Tibial nerve (tissue), 4 donors: ENCODE measurements at regions not wholly inside any gene's neighbourhood (a gene's known extent, or its start where the extent isn't known, plus 50 kb on each side); places are given as distances from the start of the nearest gene placed in this dataset.

ENCODE experiments used
- DNase-seq, 2 donors: peaks; one replicate each; pipeline ENCODE4 v3.0.0-alpha.2; 2019; ENCODE audit warnings: low spot score in 2 of 2
- H3K27ac ChIP-seq, 4 donors: fragments of 200-600 bp; sonication (generic) in 3 of 4; one replicate each; pipeline ENCODE4 v1.5.1; 2017 to 2019; ENCODE audit warnings: mild to moderate bottlenecking in 1 of 4
- H3K27me3 ChIP-seq, 2 donors: fragments of 200-600 bp; sonication (generic) in 1 of 2; one replicate each; pipeline versions ENCODE4 v1.5.1 to v1.6.0; 2017 to 2019
- H3K36me3 ChIP-seq, 3 donors: fragments of 200-600 bp; sonication (generic); one replicate each; pipeline ENCODE4 v1.5.1; 2018 to 2019
- H3K4me1 ChIP-seq, 4 donors: fragments of 200-600 bp; sonication (generic) in 3 of 4; one replicate each; pipeline ENCODE4 v1.5.1; 2017 to 2019
- H3K4me3 ChIP-seq, 4 donors: fragments of 200-600 bp; sonication (generic) in 3 of 4; one replicate each; pipeline ENCODE4 v1.5.1; 2017 to 2019; ENCODE audit warnings: mild to moderate bottlenecking in 1 of 4, moderate library complexity in 1 of 4
- H3K9me3 ChIP-seq, 4 donors: fragments of 200-600 bp; sonication (generic) in 3 of 4; one replicate each; pipeline ENCODE4 v1.5.1; 2017 to 2019
- EP300 ChIP-seq, 2 donors: sonication (generic); formaldehyde crosslinking; IDR thresholded peaks; one replicate each; pipeline ENCODE4 v1.6.1; 2017; ENCODE audit warnings: antibody characterized with exemption in 2 of 2, mild to moderate bottlenecking in 1 of 2
- POLR2A ChIP-seq, 2 donors: fragments of 450-650 bp; IDR thresholded peaks; one replicate each; pipeline ENCODE4 v1.6.1; 2017; ENCODE audit warnings: antibody characterized with exemption in 2 of 2, mild to moderate bottlenecking in 2 of 2, moderate library complexity in 2 of 2
- WGBS, 2 donors: methylation state at CpG; one replicate each; pipeline ENCODE4 v1.1.5; 2018; 5-methylcytosine and 5-hydroxymethylcytosine counted together
- TF ChIP-seq, protein P1 (sequence below), 5 experiments: fragments of 200-600 bp in 3 of 5; fragments of 450-650 bp in 2 of 5; sonication (generic) in 3 of 5; IDR thresholded peaks; one replicate each; pipeline ENCODE4 v1.5.1; 2016 to 2019; ENCODE audit warnings: antibody characterized with exemption in 5 of 5, mild to moderate bottlenecking in 3 of 5, moderate library complexity in 2 of 5

DNA sequence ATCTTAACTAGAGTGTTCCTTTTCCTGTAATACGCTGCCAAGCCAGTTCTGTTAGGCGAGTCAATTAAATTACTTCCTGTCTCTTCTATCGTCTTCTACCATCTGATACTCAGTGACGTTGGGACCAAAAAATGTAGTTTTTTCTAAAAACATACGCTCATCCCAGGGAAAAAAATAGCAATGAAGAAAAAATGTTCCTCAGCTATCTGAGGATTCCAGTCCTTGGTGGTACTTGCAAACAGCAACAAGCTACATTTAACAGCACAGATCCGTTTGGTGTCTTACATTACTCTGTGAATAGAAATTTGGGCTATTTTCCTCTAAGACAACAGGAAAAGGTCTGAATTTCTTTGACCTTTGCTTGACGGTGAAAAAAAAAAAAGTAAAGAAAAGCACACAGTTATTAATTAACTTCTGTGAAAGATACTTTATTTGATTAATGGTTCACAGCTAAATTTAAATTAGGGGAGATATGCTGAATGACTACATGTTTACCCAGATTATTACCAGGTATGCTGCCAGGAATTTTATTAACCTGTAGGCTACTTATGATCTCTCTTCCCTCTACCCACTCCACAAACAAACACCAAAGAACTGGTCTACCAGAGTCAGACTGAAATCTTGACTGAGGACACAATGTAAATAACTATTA lies 254.4 kb upstream of the ZPLD1 start:
- Histone ChIP-seq H3K27me3 (no peaks in the 10 kb centered on the region), H3K9me3 (no peaks in the 10 kb centered on the region), H3K4me3 (no peak overlapping the region), H3K36me3 (no peaks in the 10 kb centered on the region), H3K4me1 (peaks cover 0 to 43% (median 17%) of the 10 kb centered on the region in 4 donors), H3K27ac (peak overlapping the region in 3 of 4 donors; percentile 66 to 77 (median 74))
- peak in 1 of 2 donors; percentile 63 for TF ChIP-seq EP300 (IDR thresholded peaks at IDR 0.05)
- TF ChIP-seq POLR2A (IDR thresholded peaks at IDR 0.05), result no peak
- 14% methylated on average over 7 of the region's 7 CpGs for WGBS, 2 donors
- DNase-seq, result no peak

DNA sequence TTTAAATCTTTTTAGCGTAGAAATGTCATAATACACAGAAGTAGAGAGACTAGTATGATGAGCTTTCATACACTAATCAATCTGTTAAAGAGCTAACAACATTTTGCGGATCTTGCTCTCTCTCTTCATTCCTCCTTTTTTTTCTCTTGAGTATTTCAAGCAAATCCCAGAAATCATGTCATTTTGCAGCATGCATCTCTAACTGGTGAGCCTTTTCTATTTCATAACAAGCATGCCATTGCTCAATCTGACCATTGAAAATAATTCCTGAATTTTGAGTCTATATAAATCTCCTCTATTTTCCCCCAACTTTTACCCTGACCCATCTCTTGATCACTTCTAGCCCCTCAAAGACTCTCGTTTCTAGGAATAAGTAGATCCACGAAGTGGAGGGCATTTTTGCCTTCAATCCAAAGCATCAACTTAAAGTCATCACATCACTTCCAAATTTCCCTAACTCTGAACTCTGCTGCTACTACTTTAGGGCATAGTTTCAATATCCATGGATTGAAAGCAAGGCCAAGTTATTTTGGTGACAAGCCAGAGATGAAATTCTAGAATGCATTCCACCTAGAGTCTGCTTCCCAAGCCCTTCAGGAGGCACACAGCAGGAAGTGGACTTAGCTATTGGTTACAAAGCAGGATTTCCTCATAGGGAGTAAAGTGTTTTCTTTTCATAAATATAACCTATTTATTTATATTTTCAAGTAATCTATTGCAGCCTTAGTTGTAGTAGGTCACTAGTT lies 253.5 kb upstream of the ZPLD1 start:
- Histone ChIP-seq H3K27ac (peak overlapping the region in 3 of 4 donors; percentile 66 to 77 (median 74)), H3K4me3 (no peak overlapping the region), H3K36me3 (no peaks in the 10 kb centered on the region), H3K4me1 (peaks cover 0 to 43% (median 17%) of the 10 kb centered on the region in 4 donors), H3K27me3 (no peaks in the 10 kb centered on the region), H3K9me3 (no peaks in the 10 kb centered on the region)
- WGBS, 2 donors, result 73 to 75% methylated on average over 4 of the region's 4 CpGs
- TF ChIP-seq, protein P1, sequence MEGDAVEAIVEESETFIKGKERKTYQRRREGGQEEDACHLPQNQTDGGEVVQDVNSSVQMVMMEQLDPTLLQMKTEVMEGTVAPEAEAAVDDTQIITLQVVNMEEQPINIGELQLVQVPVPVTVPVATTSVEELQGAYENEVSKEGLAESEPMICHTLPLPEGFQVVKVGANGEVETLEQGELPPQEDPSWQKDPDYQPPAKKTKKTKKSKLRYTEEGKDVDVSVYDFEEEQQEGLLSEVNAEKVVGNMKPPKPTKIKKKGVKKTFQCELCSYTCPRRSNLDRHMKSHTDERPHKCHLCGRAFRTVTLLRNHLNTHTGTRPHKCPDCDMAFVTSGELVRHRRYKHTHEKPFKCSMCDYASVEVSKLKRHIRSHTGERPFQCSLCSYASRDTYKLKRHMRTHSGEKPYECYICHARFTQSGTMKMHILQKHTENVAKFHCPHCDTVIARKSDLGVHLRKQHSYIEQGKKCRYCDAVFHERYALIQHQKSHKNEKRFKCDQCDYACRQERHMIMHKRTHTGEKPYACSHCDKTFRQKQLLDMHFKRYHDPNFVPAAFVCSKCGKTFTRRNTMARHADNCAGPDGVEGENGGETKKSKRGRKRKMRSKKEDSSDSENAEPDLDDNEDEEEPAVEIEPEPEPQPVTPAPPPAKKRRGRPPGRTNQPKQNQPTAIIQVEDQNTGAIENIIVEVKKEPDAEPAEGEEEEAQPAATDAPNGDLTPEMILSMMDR (IDR thresholded peaks at IDR 0.05), result no peak
- peak in 1 of 2 donors; percentile 61 for TF ChIP-seq EP300 (IDR thresholded peaks at IDR 0.05)
- no peak for TF ChIP-seq POLR2A (IDR thresholded peaks at IDR 0.05)
- no peak for DNase-seq

DNA sequence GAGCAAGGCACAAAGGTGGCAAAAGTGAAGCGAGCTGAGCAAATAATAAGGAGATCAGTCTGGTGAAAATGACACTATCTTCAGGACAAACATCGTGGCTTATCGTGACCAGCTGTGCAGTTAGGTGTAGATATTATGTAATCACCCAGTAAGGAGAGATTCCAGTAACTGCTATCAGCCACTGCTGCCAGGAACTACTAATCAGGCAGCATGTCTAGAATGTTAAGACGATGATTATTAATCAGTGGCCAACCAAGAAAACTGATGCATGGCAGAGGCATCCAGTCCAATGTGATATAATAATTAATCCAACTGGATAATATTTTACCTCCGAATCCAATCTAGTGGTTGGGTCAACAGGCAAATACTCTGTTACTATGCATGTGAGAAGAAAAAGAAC lies 252.7 kb upstream of the ZPLD1 start:
- WGBS, 2 donors, result 62 to 66% methylated on average over 5 of the region's 5 CpGs
- no peak for DNase-seq
- H3K4me3 ChIP-seq, result no peak overlapping the region
- peaks cover 0 to 43% (median 17%) of the 10 kb centered on the region in 4 donors for H3K4me1 ChIP-seq
- peak overlapping the region in 2 of 4 donors; percentile 74 to 77 for H3K27ac ChIP-seq
- no peaks in the 10 kb centered on the region for H3K27me3 ChIP-seq
- TF ChIP-seq, protein P1 (IDR thresholded peaks at IDR 0.05), result no peak
- TF ChIP-seq POLR2A (IDR thresholded peaks at IDR 0.05) (no peak), EP300 (IDR thresholded peaks at IDR 0.05) (peak in 1 of 2 donors; percentile 18)
- H3K9me3 ChIP-seq, result no peaks in the 10 kb centered on the region
- H3K36me3 ChIP-seq, result no peaks in the 10 kb centered on the region

DNA sequence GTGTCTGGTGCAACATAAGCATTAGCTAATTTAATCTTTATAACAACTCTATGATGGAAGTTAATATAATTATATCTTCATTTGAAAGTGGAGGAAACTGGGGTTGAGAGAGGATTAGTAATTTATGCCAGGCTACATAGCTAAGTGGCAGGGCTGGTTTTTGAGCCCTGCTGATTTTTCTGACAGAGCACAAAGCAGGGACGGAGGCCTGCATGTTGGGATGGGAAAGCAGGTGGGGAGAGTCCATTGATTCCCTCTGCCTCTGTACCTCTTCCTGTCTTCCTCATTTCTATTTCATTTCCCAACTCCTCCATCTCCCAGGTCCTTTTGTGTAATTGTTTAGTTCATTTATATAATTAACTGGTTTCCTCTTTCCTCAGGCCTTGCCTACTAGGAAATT lies 251.6 kb upstream of the ZPLD1 start:
- H3K36me3 ChIP-seq, result no peaks in the 10 kb centered on the region
- H3K4me1 ChIP-seq, result peaks cover 0 to 43% (median 17%) of the 10 kb centered on the region in 4 donors
- H3K4me3 ChIP-seq, result no peak overlapping the region
- 93 to 100% methylated on average over 1 of the region's 1 CpG for WGBS, 2 donors
- DNase-seq, result no peak
- no peaks in the 10 kb centered on the region for H3K9me3 ChIP-seq
- H3K27ac ChIP-seq, result no peak overlapping the region
- no peaks in the 10 kb centered on the region for H3K27me3 ChIP-seq
- TF ChIP-seq, protein P1 (IDR thresholded peaks at IDR 0.05), result no peak
- TF ChIP-seq EP300 (IDR thresholded peaks at IDR 0.05) (no peak), POLR2A (IDR thresholded peaks at IDR 0.05) (no peak)

DNA sequence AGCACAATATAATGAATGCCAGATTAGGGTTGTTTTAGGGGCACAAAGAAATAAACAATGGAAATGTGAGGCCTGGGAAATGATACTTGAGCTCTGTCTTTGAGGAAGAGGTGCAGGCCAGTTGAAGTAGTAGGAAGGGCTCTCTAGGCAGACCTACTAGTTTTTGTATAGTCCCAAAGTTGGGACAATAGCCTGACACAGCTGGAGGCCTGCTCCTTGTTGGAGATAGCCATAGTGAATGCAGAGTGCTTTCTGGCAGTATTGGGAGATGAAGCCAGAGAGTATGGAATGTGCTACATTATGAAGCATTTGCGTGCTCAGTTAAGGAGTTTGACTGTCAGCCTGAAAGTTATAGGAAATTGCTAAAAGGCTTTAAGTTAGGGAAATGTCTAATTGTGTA lies 251.2 kb upstream of the ZPLD1 start:
- no peak for DNase-seq
- no peak for TF ChIP-seq POLR2A (IDR thresholded peaks at IDR 0.05)
- TF ChIP-seq, protein P1 (IDR thresholded peaks at IDR 0.05), result no peak
- no peak for TF ChIP-seq EP300 (IDR thresholded peaks at IDR 0.05)
- Histone ChIP-seq H3K4me1 (peaks cover 0 to 43% (median 17%) of the 10 kb centered on the region in 4 donors), H3K4me3 (no peak overlapping the region), H3K27me3 (no peaks in the 10 kb centered on the region), H3K27ac (no peak overlapping the region), H3K9me3 (no peaks in the 10 kb centered on the region), H3K36me3 (no peaks in the 10 kb centered on the region)
- 91 to 95% methylated on average over 1 of the region's 1 CpG for WGBS, 2 donors
